ENCODE measurements at regions not wholly inside any gene's neighbourhood (a gene's known extent, or its start where the extent isn't known, plus 50 kb on each side); places are given as distances from the start of the nearest gene placed in this dataset.

GRCh38 chr14:21884995-21885394 is 211.4 kb upstream of the OR4E1 start:
- H3K4me1 ChIP-seq (ENCODE audit: control insufficient read depth in 1 of 2, insufficient read depth in 2 of 2, low read length in 2 of 2), result no peaks in the 10 kb centered on the region
- no peaks in the 10 kb centered on the region for H3K9me3 ChIP-seq (replicated peaks in 1 of 2; ENCODE audit: control insufficient read depth in 1 of 2, insufficient read depth in 1 of 2, low read length in 2 of 2)
- no peaks in the 10 kb centered on the region for H3K36me3 ChIP-seq (replicated peaks in 1 of 2; ENCODE audit: control insufficient read depth in 1 of 2, insufficient read depth in 2 of 2, low read length in 2 of 2)
- TF ChIP-seq, protein P1, sequence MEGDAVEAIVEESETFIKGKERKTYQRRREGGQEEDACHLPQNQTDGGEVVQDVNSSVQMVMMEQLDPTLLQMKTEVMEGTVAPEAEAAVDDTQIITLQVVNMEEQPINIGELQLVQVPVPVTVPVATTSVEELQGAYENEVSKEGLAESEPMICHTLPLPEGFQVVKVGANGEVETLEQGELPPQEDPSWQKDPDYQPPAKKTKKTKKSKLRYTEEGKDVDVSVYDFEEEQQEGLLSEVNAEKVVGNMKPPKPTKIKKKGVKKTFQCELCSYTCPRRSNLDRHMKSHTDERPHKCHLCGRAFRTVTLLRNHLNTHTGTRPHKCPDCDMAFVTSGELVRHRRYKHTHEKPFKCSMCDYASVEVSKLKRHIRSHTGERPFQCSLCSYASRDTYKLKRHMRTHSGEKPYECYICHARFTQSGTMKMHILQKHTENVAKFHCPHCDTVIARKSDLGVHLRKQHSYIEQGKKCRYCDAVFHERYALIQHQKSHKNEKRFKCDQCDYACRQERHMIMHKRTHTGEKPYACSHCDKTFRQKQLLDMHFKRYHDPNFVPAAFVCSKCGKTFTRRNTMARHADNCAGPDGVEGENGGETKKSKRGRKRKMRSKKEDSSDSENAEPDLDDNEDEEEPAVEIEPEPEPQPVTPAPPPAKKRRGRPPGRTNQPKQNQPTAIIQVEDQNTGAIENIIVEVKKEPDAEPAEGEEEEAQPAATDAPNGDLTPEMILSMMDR (IDR thresholded peaks at IDR 0.05), result no peak
- H3K27me3 ChIP-seq (ENCODE audit: control insufficient read depth in 2 of 2, insufficient read depth in 2 of 2, low read length in 2 of 2), result no peaks in the 10 kb centered on the region
- intact Hi-C loops (cut with micrococcal nuclease), result no loop called here
- H3K4me2 ChIP-seq (replicated peaks; ENCODE audit: extremely low read depth, low read length, poor library complexity, severe bottlenecking), result no peak overlapping the region
- H3K9ac ChIP-seq (ENCODE audit: insufficient read depth, low read length, poor library complexity, severe bottlenecking), result no peak overlapping the region
- H3K27ac Mint-ChIP-seq, result no peak overlapping the region
- no peak for DNase-seq
- H3K9me3 Mint-ChIP-seq, result peaks cover 0 to 4% (median 0%) of the 10 kb centered on the region in 7 donors
- peaks cover 0 to 5% (median 3%) of the 10 kb centered on the region in 3 donors for H3K27me3 Mint-ChIP-seq (ENCODE audit: low read depth in 3 of 3)
- H3K36me3 Mint-ChIP-seq, result no peaks in the 10 kb centered on the region
- H3K27ac ChIP-seq (ENCODE audit: low read depth in 1 of 2, low read length in 2 of 2), result no peak overlapping the region
- no peak overlapping the region for H2AFZ ChIP-seq (ENCODE audit: insufficient read depth, low read depth, low read length, poor library complexity, severe bottlenecking)
- no peak overlapping the region for H3K4me3 Mint-ChIP-seq
- no peak overlapping the region for H3K4me3 ChIP-seq (replicated peaks in 1 of 3; ENCODE audit: low read depth in 2 of 3, low read length in 3 of 3)
- H4K20me1 ChIP-seq (ENCODE audit: insufficient read depth, low read length), result no peaks in the 10 kb centered on the region
- no peaks in the 10 kb centered on the region for H3K79me2 ChIP-seq (ENCODE audit: insufficient read depth, low read length)
- H3K4me1 Mint-ChIP-seq, result no peaks in the 10 kb centered on the region

DNA sequence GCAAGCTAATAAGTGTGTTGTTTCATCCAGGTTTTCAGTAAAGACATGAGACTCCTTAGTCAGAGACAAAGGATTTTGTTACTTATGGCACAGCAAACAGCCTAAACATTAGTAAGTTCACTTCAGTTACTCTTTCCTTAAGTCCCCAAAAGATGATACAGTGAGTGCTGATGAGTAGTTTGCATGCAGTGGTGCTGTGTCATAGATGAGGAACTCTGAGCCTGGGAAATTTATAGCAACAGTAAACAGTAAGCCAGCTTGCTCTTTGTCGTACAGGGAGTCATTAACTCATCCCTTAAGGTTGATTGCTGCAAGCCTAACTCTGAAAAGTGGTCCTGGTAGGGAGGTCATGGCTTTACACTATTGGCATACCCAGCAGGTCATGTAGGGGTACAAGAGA is 208.6 kb upstream of the OR4E1 start:
- no peak for DNase-seq
- Histone ChIP-seq H3K4me2 (replicated peaks; ENCODE audit: extremely low read depth, low read length, poor library complexity, severe bottlenecking) (no peak overlapping the region), H3K36me3 (replicated peaks in 1 of 2; ENCODE audit: control insufficient read depth in 1 of 2, insufficient read depth in 2 of 2, low read length in 2 of 2) (no peaks in the 10 kb centered on the region), H3K9me3 (replicated peaks in 1 of 2; ENCODE audit: control insufficient read depth in 1 of 2, insufficient read depth in 1 of 2, low read length in 2 of 2) (no peaks in the 10 kb centered on the region), H3K79me2 (ENCODE audit: insufficient read depth, low read length) (no peaks in the 10 kb centered on the region), H4K20me1 (ENCODE audit: insufficient read depth, low read length) (no peaks in the 10 kb centered on the region), H3K4me1 (ENCODE audit: control insufficient read depth in 1 of 2, insufficient read depth in 2 of 2, low read length in 2 of 2) (no peaks in the 10 kb centered on the region), H3K27ac (ENCODE audit: low read depth in 1 of 2, low read length in 2 of 2) (no peak overlapping the region), H3K9ac (ENCODE audit: insufficient read depth, low read length, poor library complexity, severe bottlenecking) (no peak overlapping the region), H2AFZ (ENCODE audit: insufficient read depth, low read depth, low read length, poor library complexity, severe bottlenecking) (no peak overlapping the region), H3K4me3 (replicated peaks in 1 of 3; ENCODE audit: low read depth in 2 of 3, low read length in 3 of 3) (no peak overlapping the region), H3K27me3 (ENCODE audit: control insufficient read depth in 2 of 2, insufficient read depth in 2 of 2, low read length in 2 of 2) (no peaks in the 10 kb centered on the region)
- H3K36me3 Mint-ChIP-seq, result no peaks in the 10 kb centered on the region
- peaks cover 0 to 2% (median 2%) of the 10 kb centered on the region in 3 donors for H3K27me3 Mint-ChIP-seq (ENCODE audit: low read depth in 3 of 3)
- TF ChIP-seq, protein P1 (IDR thresholded peaks at IDR 0.05), result no peak
- no peaks in the 10 kb centered on the region for H3K9me3 Mint-ChIP-seq
- WGBS (ENCODE audit: insufficient coverage), result 17% methylated on average over 1 of the region's 1 CpG
- no peak overlapping the region for H3K4me3 Mint-ChIP-seq
- intact Hi-C loops (cut with micrococcal nuclease), result no loop called here
- no peak overlapping the region for H3K27ac Mint-ChIP-seq
- no peaks in the 10 kb centered on the region for H3K4me1 Mint-ChIP-seq

All from CD14-positive monocyte (primary cell).